ENCODE measurements at regions not wholly inside any gene's neighbourhood (a gene's known extent, or its start where the extent isn't known, plus 50 kb on each side); places are given as distances from the start of the nearest gene placed in this dataset.

DNA sequence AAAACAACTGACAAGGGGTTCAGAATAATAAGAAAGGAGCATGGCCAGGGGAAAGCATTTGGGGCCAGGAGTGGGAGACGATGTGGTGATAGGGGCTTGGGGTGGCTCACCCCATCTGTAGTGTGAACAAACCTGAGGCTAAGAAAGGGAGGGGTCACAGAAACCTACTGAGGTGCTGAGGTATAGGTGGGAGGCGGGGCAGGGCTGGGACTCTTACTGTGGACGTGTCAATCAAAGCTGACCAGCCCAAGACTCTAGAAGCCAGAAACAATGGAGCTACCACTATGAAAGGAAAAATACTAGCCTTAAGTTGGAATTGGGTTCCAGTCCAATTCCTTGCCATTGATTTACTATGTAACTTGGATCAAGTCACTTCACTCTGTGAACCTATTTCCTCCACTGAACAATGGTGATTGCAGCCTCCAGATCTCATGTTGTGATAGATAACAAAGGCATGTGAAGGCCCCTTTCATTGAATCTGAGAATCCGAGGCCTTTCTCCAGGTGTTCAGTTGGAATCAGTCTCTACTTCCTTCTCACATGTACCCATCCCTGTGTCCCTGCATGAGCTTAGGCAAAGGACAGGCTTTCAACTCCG lies 260.9 kb upstream of the HES1 start:
- DNase-seq (ENCODE audit: low read depth), result no peak

- DNase-seq (ENCODE audit: low read depth), result no peak
These were observed 260.2 kb upstream of the HES1 start for GRCh38 chr3:193875601-193876321.

- DNase-seq (ENCODE audit: low read depth), result no peak
These were observed 256.7 kb upstream of the HES1 start for GRCh38 chr3:193879099-193879863.

DNA sequence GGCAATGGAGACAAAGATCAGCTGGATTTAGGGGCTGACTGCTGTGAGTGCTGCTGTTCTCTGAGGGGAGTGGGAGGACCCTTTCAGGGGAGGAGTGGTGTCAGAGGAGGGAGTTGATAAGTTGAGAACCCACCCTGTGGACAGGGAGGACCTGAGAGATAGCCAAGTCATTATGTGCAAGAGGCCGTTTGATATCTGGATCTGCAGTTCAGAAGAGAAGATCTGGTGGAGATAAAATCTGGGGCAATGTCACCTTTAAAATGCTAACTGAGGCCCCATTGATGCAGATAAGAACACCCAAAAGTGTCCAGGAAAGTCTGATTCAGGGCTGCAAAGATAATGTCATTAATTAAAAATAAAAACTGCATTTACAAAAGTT lies 256.1 kb upstream of the HES1 start:
- no peak for DNase-seq (ENCODE audit: low read depth)

GRCh38 chr3:193882091-193882490 lies 253.9 kb upstream of the HES1 start:
- DNase-seq (ENCODE audit: low read depth), result no peak

DNA sequence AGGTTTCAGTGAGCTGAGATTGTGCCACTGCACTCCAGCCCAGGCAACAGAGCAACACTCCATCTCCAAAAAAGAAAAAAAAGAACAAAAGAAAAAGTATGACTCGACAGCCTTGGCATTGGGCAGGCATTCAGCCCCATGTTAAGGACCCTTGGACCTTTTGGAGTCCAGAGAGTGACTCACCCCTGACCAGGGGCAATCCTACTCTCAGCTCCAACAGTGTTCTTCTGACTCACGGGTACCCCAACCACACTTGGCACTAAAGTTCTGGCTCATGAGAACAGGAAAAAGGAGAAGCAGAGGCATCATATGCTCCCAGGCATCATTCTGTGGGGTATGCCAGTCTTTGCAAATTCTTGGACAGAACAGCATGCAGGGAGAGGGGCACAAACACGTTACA lies 252.4 kb upstream of the HES1 start:
- no peak for DNase-seq (ENCODE audit: low read depth)

- DNase-seq (ENCODE audit: low read depth), result no peak
These were observed 251.9 kb upstream of the HES1 start for GRCh38 chr3:193884027-193884426.

DNA sequence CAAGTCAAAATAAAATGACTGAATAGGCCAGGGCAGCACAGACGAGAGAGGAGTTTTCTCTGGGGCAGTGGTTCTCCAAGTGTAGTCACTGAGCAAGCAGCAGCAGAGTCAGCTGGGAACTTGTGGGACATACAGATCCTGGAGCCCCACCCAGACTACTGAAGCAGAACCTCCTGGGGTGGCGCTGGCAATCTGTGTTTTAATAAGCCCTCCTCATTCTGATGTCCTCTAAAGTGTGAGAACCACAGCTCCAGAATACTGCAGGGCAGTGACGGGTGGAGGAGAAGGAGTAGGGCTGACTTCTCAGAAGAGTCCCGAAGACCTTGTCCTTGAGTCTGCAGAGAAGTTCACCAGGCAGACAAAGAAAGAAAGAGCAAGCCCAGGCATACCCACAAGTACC lies 251.3 kb upstream of the HES1 start:
- no peak for DNase-seq (ENCODE audit: low read depth)

- no peak for DNase-seq (ENCODE audit: low read depth)
These were observed 250.1 kb upstream of the HES1 start for GRCh38 chr3:193885832-193886231.

- no peak for DNase-seq (ENCODE audit: low read depth)
These were observed 245.7 kb upstream of the HES1 start for GRCh38 chr3:193890016-193890897.

DNA sequence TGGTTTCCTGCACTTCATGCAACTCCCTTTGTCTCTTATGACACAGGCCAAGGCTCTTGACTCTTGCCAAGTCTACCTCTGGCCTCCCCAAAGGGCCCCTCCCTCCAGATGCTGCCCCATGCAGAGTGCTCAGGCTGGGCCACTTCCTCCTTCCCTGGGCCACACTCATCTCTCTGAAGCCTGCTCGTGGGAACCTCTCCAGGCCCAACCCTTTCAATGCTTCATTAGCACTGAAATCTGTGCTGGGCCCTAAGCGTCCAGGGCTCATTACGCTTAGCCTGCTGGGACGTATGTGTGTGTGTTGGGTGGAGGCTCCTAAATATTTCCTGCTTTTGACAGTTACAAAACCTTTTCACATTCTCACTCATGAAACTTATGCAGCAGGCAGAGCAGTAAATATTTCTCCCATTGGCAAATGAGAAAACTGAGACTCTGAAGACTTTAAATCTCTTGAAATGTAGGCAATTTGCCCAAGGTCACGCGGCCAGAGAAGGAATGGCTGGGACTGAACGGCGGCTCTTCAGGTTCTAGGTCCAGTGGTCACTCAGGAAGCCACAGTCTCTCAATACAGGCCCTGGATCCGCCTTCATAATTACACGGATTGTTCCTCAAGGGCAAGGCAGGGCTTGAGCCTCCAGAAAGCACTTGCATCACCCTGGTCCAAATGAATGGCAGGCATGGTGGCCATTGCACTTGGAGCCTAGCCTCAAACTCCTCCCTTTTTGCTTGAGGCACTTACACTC lies 241.7 kb upstream of the HES1 start:
- DNase-seq (ENCODE audit: low read depth), result no peak

- DNase-seq (ENCODE audit: low read depth), result no peak
These were observed 240.5 kb upstream of the HES1 start for GRCh38 chr3:193895409-193895808.

DNA sequence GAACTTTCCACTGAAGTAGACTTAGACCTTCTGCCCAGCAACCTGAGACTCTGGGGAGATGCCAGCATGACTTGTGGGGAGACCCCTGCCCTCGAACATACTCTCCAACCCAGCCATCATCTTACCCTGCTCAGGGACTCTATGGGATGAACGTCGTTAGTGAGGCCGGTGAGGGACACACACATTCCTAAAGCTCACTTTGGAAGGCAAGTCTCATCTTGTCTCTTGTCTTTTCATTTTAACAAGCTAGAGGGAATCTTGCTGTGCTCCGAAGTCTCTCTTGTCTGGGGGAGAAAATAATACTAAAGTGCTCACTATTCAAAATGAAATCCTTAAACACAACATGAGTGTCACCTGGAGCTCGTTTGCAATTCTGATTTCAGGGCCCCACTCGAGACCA lies 239.5 kb upstream of the HES1 start:
- no peak for DNase-seq (ENCODE audit: low read depth)

DNA sequence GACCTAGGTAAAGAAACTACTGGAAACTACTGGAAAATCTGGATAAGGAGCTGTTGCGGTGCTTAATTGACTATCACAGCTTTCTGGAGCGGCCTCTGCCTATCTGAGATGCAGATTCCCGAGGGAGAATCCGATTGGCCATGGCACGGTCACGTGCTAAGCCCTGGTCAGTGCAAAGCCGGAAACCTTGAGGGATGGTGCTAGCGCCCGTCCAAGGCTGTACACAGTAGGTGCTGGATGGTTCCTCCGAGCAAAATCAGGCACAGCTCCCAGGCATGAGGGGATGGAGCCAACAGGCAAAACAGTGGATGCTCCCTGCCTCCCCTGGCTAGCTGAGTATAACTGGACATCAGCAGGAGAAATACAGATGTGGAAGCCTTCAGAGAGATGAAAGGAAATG lies 238.7 kb upstream of the HES1 start:
- DNase-seq (ENCODE audit: low read depth), result no peak

- DNase-seq (ENCODE audit: low read depth), result no peak
These were observed 238.2 kb upstream of the HES1 start for GRCh38 chr3:193897731-193898180.

GRCh38 chr3:193899001-193899400 lies 236.9 kb upstream of the HES1 start:
- no peak for DNase-seq (ENCODE audit: low read depth)

DNA sequence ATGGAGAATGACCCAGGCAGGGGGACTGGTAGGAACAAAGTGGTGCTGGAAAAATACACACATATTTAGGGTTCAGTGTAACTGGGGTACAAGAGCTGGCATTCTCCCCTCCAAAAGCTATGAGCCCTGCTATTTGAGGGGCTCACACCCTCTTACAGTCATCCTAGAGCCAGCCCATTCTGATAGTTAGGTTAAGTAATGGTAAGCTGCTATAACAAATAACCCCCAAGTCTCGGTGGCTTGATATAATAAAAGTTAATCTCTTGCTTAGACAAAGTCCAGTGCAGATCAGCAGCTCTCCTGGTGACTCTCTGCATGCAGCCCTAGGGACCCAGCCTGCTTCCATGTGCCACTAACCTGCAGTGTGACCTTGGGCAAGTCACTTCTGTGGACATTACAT lies 234.9 kb upstream of the HES1 start:
- DNase-seq (ENCODE audit: low read depth), result no peak

DNA sequence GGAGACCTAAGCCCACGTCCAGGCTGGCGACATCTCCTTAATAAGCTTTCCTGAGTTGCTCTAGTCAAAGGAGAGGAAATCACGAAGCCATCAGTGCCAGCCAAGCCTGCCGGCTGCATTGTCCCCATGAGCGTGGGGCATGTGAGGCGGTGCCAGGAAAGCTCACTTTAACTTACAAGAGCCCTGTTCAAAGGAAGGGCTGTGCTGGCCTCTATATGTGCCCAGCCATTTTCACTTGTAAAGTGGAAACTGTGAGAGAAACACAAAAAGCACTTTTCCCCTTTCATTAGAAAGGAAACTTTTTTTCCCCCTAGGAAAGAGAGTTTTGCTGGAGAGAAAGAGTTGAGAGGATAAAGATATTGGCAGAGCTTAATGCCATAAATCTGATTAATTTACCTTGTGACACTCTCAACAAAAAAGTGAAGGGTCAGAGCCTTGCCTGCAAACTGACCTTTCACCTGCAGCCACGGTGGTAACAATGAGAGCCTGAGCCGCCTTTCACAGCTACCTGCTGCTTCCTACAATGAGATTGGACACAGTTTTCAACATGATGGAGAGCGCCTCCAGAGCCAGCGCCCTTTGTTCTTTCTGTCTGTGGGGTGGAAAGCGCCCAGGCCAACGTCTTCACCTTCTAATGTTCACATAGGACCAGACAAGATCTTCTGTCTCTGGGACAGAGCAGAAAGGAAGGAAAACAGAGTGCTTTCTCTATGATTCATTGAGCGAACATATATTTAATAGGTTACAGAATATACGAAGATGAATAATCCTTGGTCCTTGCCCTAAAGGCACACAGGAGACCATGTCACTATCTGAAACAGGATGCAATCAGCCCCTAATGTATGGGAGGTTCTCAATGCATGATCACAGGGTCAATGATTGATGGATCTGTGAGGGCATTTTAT lies 233.1 kb upstream of the HES1 start:
- DNase-seq (ENCODE audit: low read depth), result no peak

- DNase-seq (ENCODE audit: low read depth), result no peak
These were observed 232.5 kb upstream of the HES1 start for GRCh38 chr3:193903512-193903817.

DNA sequence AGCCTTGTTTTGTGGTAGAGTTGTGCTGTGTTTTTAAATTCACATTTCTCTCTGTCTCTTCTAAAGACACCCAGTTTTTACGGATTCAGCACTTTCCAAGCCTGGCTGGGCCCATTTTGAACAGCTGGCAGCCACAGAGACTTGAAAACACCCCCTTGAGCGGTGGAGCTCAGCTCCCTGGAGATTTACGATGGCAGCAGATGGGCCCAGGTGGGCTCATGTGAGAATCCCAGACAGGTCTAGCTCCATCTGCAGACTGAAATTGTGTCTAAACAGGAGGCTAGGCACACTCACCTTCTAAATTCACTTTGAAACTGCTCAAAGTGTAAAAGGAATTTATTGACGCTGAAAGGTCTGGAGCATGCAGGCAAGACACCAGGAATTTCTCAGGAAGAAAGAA lies 232.0 kb upstream of the HES1 start:
- no peak for DNase-seq (ENCODE audit: low read depth)

Data from activated T-helper 1 cell treated with Interleukin-2 at 50 U/mL for 16 hours (primary cell).